Neuronal stem cell (in vitro differentiated cells): ENCODE measurements at regions not wholly inside any gene's neighbourhood (a gene's known extent, or its start where the extent isn't known, plus 50 kb on each side); places are given as distances from the start of the nearest gene placed in this dataset.

Experiments
- DNase-seq: peaks from one replicate; pipeline ENCODE4 v3.0.0-alpha.2; 2013; ENCODE audit warnings: low spot score
- H2AFZ ChIP-seq: one replicate; pipeline ENCODE4 v1.6.1; 2013; ENCODE audit warnings: mild to moderate bottlenecking, low read length, inconsistent platforms
- H2AK5ac ChIP-seq: 2 replicates; pipeline ENCODE4 v1.6.1; 2013; ENCODE audit warnings: low read depth, mild to moderate bottlenecking, inconsistent platforms, low read length, moderate library complexity, mixed read lengths
- H2BK120ac ChIP-seq: 2 replicates; pipeline ENCODE4 v1.6.1; 2013; ENCODE audit warnings: low read depth, mild to moderate bottlenecking, inconsistent platforms, low read length, moderate library complexity, mixed read lengths
- H2BK12ac ChIP-seq: one replicate; pipeline ENCODE4 v1.6.1; 2013; ENCODE audit warnings: low read length, inconsistent platforms
- H2BK15ac ChIP-seq: 2 replicates; pipeline ENCODE4 v1.6.1; 2013; ENCODE audit warnings: mild to moderate bottlenecking, low read length, inconsistent platforms, mixed read lengths
- H2BK5ac ChIP-seq: one replicate; pipeline ENCODE4 v1.6.1; 2013; ENCODE audit warnings: inconsistent platforms, mild to moderate bottlenecking, low read length, moderate library complexity
- H3K14ac ChIP-seq: one replicate; pipeline ENCODE4 v1.6.1; 2013; ENCODE audit warnings: low read length, inconsistent platforms
- H3K18ac ChIP-seq: 2 replicates; pipeline ENCODE4 v1.6.1; 2013; ENCODE audit warnings: low read length, inconsistent platforms
- H3K23ac ChIP-seq: 2 replicates; pipeline ENCODE4 v1.6.1; 2013; ENCODE audit warnings: low read depth, mild to moderate bottlenecking, mixed read lengths, low read length, inconsistent platforms; ENCODE audit not compliant: poor library complexity
- H3K27ac ChIP-seq: replicated peaks from 3 replicates; pipeline ENCODE4 v1.5.1; 2013; ENCODE audit warnings: low read length, inconsistent platforms
- H3K27me3 ChIP-seq, 3 experiments: 2 replicates each; pipeline ENCODE4 v1.6.1; 2013; ENCODE audit warnings: low read length in 3 of 3, mild to moderate bottlenecking in 2 of 3, inconsistent platforms in 1 of 3, low read depth in 1 of 3, mixed read lengths in 1 of 3, moderate library complexity in 1 of 3; ENCODE audit not compliant: control insufficient read depth in 3 of 3, insufficient read depth in 3 of 3
- H3K36me3 ChIP-seq, 2 donors: replicated peaks in 1 of 2; 2 replicates each; pipeline ENCODE4 v1.6.1; 2013; ENCODE audit warnings: low read length in 2 of 2; ENCODE audit not compliant: control insufficient read depth in 2 of 2, insufficient read depth in 2 of 2
- H3K4ac ChIP-seq: 2 replicates; pipeline ENCODE4 v1.6.1; 2013; ENCODE audit warnings: inconsistent platforms, mild to moderate bottlenecking, low read length, moderate library complexity
- H3K4me1 ChIP-seq, 2 donors: 1 replicate in 1 of 2; 2 replicates in 1 of 2; pipeline ENCODE4 v1.6.1; 2013; ENCODE audit warnings: low read length in 2 of 2, low read depth in 1 of 2; ENCODE audit not compliant: control insufficient read depth in 2 of 2, insufficient read depth in 1 of 2
- H3K4me2 ChIP-seq: one replicate; pipeline ENCODE4 v1.6.1; 2013; ENCODE audit warnings: mild to moderate bottlenecking, low read length, inconsistent platforms; ENCODE audit not compliant: insufficient read depth, poor library complexity, severe bottlenecking
- H3K4me3 ChIP-seq, 2 donors: 2 replicates each; pipeline ENCODE4 v1.5.1; 2013; ENCODE audit warnings: low read length in 2 of 2, mild to moderate bottlenecking in 2 of 2, inconsistent platforms in 1 of 2, moderate library complexity in 1 of 2
- H3K79me1 ChIP-seq: one replicate; pipeline ENCODE4 v1.6.1; 2013; ENCODE audit warnings: low read depth, mild to moderate bottlenecking, inconsistent platforms, low read length, moderate library complexity
- H3K9ac ChIP-seq: one replicate; pipeline ENCODE4 v1.6.1; 2013; ENCODE audit warnings: mild to moderate bottlenecking, low read depth, low read length, inconsistent platforms; ENCODE audit not compliant: poor library complexity
- H3K9me3 ChIP-seq, 2 donors: replicated peaks in 1 of 2; 2 replicates each; pipeline versions ENCODE3 to v1.6.1; 2013; ENCODE audit warnings: low read length in 2 of 2, mild to moderate bottlenecking in 2 of 2, inconsistent platforms in 1 of 2, low read depth in 1 of 2, mixed read lengths in 1 of 2, moderate library complexity in 1 of 2; ENCODE audit not compliant: control insufficient read depth in 2 of 2, insufficient read depth in 1 of 2
- H4K8ac ChIP-seq: one replicate; pipeline ENCODE4 v1.6.1; 2013; ENCODE audit warnings: low read depth, mild to moderate bottlenecking, inconsistent platforms, low read length, moderate library complexity
- H4K91ac ChIP-seq: one replicate; pipeline ENCODE4 v1.6.1; 2013; ENCODE audit warnings: low read length, low read depth, mild to moderate bottlenecking, inconsistent platforms; ENCODE audit not compliant: poor library complexity
- WGBS, 2 donors: extraction: QIAGEN DNeasy Blood & Tissue Kit; methylation state at CpG; one replicate each; pipeline ENCODE4 v1.1.7; 2013; ENCODE audit warnings: missing lambda C conversion rate in 2 of 2, mixed read lengths in 1 of 2; ENCODE audit not compliant: insufficient read length in 2 of 2, insufficient replicate concordance in 1 of 2; ENCODE audit errors: extremely low coverage in 2 of 2; 5-methylcytosine and 5-hydroxymethylcytosine counted together

DNA sequence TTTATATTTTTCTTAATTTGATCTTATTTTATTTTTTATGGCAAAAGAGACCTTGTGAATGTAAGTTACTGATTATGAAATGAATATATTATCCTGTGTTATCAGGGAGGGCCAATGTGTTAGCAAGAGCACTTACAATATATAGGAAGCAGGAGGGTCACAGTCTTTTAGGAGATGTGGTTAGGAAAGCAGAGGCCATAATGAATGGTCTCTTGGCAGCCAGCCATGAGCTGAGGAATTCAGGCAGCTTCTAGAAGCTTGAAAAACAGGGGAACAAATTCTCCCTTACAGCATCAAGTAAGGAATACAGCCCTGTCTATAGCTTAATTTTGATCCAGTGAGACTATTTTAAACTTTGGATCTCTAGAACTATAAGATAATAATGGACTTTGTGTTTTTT, 2374.6 kb downstream of the PCDH9 start:
- Histone ChIP-seq H2BK120ac (no peak overlapping the region), H3K27me3 (no peaks in the 10 kb centered on the region), H3K4ac (no peak overlapping the region), H2BK15ac (no peak overlapping the region), H4K91ac (no peak overlapping the region), H3K18ac (no peak overlapping the region), H3K4me1 (no peaks in the 10 kb centered on the region), H3K14ac (no peak overlapping the region), H4K8ac (no peak overlapping the region), H3K4me3 (no peak overlapping the region), H3K36me3 (no peaks in the 10 kb centered on the region), H3K4me2 (no peak overlapping the region), H2AFZ (no peak overlapping the region), H2BK12ac (no peak overlapping the region), H2BK5ac (no peak overlapping the region), H2AK5ac (no peak overlapping the region), H3K23ac (no peak overlapping the region), H3K9ac (no peak overlapping the region), H3K79me1 (no peaks in the 10 kb centered on the region), H3K27ac (no peak overlapping the region), H3K9me3 (no peaks in the 10 kb centered on the region)
- DNase-seq = no peak

DNA sequence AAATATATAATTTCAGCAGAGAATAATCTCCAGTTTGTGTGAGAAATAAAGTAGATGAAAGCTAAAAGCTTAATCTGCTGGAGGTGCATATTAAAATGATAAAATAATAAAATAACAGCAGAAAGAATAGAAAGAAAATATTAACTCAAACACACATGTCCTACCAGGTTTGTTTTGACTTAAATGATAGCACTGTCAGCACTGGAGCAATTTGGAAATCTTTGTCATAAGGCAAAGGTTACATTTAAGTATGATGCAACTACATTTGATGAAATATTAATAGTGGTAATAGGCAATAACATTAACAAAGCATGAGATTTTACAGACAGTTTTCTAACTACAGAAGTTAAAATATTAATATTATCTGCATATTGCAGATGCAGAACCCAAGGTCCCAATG, 2380.1 kb downstream of the PCDH9 start:
- Histone ChIP-seq H3K9ac (no peak overlapping the region), H3K14ac (no peak overlapping the region), H3K9me3 (no peaks in the 10 kb centered on the region), H2BK5ac (no peak overlapping the region), H2AFZ (no peak overlapping the region), H2BK120ac (no peak overlapping the region), H3K36me3 (no peaks in the 10 kb centered on the region), H3K27ac (no peak overlapping the region), H3K4ac (no peak overlapping the region), H4K91ac (no peak overlapping the region), H3K4me3 (no peak overlapping the region), H2AK5ac (no peak overlapping the region), H3K79me1 (no peaks in the 10 kb centered on the region), H3K4me2 (no peak overlapping the region), H3K23ac (no peak overlapping the region), H3K18ac (no peak overlapping the region), H3K27me3 (no peaks in the 10 kb centered on the region), H4K8ac (no peak overlapping the region), H2BK12ac (no peak overlapping the region), H2BK15ac (no peak overlapping the region), H3K4me1 (peaks cover 0 to 3% of the 10 kb centered on the region in 2 donors)
- no peak for DNase-seq

DNA sequence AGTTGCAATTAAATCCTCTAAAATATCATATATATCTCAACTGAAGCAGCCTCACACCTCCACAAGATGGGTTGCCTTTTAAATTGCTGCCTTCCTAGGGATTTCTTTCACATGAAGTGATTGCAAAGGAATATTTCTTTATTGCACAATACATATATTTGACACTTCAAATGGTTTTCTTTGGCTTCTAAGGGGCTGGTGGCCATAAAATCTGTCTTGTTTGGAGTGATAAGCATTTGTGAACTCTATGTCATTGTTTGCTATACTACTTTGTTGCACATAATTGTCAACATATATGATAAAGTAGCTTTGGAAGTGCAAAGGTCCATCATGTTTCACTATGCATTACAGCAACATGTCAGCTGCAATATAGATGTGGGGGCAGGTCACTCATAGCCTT, 2380.9 kb downstream of the PCDH9 start:
- no peak overlapping the region for H3K14ac ChIP-seq
- H3K27ac ChIP-seq = no peak overlapping the region
- H3K36me3 ChIP-seq = no peaks in the 10 kb centered on the region
- no peaks in the 10 kb centered on the region for H3K79me1 ChIP-seq
- no peak overlapping the region for H2BK15ac ChIP-seq
- H3K4me1 ChIP-seq = peaks cover 0 to 3% of the 10 kb centered on the region in 2 donors
- H2AFZ ChIP-seq = no peak overlapping the region
- no peak overlapping the region for H2AK5ac ChIP-seq
- H2BK120ac ChIP-seq = no peak overlapping the region
- no peaks in the 10 kb centered on the region for H3K9me3 ChIP-seq
- no peak overlapping the region for H4K8ac ChIP-seq
- H3K9ac ChIP-seq = no peak overlapping the region
- H3K27me3 ChIP-seq = no peaks in the 10 kb centered on the region
- DNase-seq = no peak
- no peak overlapping the region for H2BK12ac ChIP-seq
- H3K18ac ChIP-seq = no peak overlapping the region
- no peak overlapping the region for H2BK5ac ChIP-seq
- H3K4ac ChIP-seq = no peak overlapping the region
- no peak overlapping the region for H3K23ac ChIP-seq
- no peak overlapping the region for H4K91ac ChIP-seq
- H3K4me3 ChIP-seq = no peak overlapping the region
- no peak overlapping the region for H3K4me2 ChIP-seq

DNA sequence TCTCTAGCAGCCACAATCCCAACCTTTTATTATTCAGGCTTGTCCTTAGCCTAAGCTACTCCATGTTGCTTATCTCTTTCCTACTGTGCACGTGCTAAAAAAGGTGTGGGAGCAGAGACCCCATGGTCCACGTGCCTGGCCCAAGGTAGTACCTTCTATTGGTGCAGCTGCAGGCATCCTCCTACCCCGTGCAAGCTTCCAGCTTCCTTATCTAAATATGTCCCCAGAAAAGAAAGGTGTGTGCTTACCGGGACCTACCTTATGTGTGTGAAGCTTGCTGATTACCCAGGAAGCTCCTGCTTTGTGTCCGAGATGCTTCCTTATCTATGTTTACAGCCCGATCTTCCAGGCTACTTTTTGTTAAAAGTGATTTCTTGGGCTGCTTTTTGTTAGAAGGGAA, 2382.4 kb downstream of the PCDH9 start:
- no peak overlapping the region for H3K27ac ChIP-seq
- no peak overlapping the region for H3K4me3 ChIP-seq
- no peak overlapping the region for H4K8ac ChIP-seq
- H3K14ac ChIP-seq = no peak overlapping the region
- no peak overlapping the region for H2BK120ac ChIP-seq
- no peak overlapping the region for H4K91ac ChIP-seq
- no peak overlapping the region for H3K18ac ChIP-seq
- no peak for DNase-seq
- no peak overlapping the region for H3K4me2 ChIP-seq
- WGBS, 2 donors = no CpG with 5 or more reads among the region's 6 CpGs
- H3K23ac ChIP-seq = no peak overlapping the region
- H3K27me3 ChIP-seq = no peaks in the 10 kb centered on the region
- no peak overlapping the region for H2BK5ac ChIP-seq
- peaks cover 0 to 3% of the 10 kb centered on the region in 2 donors for H3K4me1 ChIP-seq
- no peak overlapping the region for H3K9ac ChIP-seq
- H3K9me3 ChIP-seq = no peaks in the 10 kb centered on the region
- H3K79me1 ChIP-seq = no peaks in the 10 kb centered on the region
- H2AFZ ChIP-seq = peak overlapping the region; percentile 16
- no peak overlapping the region for H3K4ac ChIP-seq
- no peak overlapping the region for H2AK5ac ChIP-seq
- no peaks in the 10 kb centered on the region for H3K36me3 ChIP-seq
- H2BK12ac ChIP-seq = no peak overlapping the region
- no peak overlapping the region for H2BK15ac ChIP-seq
